HL-60 (cell line): ENCODE measurements at regions not wholly inside any gene's neighbourhood (a gene's known extent, or its start where the extent isn't known, plus 50 kb on each side); places are given as distances from the start of the nearest gene placed in this dataset.

ENCODE experiments used
- GABPA ChIP-seq: IDR thresholded peaks from 2 replicates; pipeline ENCODE4 v1.6.1; 2012; ENCODE audit warnings: low read depth
- POLR2AphosphoS5 ChIP-seq: IDR thresholded peaks from 2 replicates; pipeline ENCODE4 v1.6.1; 2012; ENCODE audit warnings: low read depth
- SPI1 ChIP-seq: IDR thresholded peaks from 2 replicates; pipeline ENCODE4 v1.6.1; 2012; ENCODE audit warnings: low read depth, mild to moderate bottlenecking, borderline replicate concordance
- TF ChIP-seq, protein P1 (sequence below): IDR thresholded peaks from one replicate; pipeline ENCODE4 v1.5.1; 2011; ENCODE audit warnings: low read length, control low read depth, inconsistent platforms; ENCODE audit not compliant: insufficient read depth
- TF ChIP-seq, protein P2 (sequence below): IDR thresholded peaks from 2 replicates; pipeline ENCODE4 v1.6.1; 2012; ENCODE audit warnings: low read depth; ENCODE audit not compliant: insufficient replicate concordance

DNA sequence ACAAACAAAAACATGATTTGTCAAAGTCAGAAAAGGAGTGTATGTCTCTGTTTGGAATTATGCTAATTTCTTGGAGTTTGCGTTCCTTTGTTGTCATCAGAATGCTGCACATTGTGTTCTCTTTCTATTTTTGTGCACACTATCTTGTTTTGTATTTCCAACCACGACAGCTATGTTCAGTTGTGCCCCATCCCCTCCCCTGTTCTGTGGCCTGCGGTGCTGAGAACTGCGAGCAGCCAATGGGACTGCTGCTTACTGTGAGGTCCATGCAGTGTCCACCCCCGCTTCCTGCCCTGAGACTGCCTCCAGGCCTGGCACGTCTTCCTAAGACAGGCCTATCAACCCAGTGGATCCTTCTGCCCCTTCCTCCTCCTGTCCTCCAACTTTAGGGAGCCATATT, 76.8 kb downstream of the PALM2AKAP2 start:
- TF ChIP-seq, protein P1, sequence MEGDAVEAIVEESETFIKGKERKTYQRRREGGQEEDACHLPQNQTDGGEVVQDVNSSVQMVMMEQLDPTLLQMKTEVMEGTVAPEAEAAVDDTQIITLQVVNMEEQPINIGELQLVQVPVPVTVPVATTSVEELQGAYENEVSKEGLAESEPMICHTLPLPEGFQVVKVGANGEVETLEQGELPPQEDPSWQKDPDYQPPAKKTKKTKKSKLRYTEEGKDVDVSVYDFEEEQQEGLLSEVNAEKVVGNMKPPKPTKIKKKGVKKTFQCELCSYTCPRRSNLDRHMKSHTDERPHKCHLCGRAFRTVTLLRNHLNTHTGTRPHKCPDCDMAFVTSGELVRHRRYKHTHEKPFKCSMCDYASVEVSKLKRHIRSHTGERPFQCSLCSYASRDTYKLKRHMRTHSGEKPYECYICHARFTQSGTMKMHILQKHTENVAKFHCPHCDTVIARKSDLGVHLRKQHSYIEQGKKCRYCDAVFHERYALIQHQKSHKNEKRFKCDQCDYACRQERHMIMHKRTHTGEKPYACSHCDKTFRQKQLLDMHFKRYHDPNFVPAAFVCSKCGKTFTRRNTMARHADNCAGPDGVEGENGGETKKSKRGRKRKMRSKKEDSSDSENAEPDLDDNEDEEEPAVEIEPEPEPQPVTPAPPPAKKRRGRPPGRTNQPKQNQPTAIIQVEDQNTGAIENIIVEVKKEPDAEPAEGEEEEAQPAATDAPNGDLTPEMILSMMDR, result no peak
- TF ChIP-seq POLR2AphosphoS5, result no peak
- TF ChIP-seq, protein P2, sequence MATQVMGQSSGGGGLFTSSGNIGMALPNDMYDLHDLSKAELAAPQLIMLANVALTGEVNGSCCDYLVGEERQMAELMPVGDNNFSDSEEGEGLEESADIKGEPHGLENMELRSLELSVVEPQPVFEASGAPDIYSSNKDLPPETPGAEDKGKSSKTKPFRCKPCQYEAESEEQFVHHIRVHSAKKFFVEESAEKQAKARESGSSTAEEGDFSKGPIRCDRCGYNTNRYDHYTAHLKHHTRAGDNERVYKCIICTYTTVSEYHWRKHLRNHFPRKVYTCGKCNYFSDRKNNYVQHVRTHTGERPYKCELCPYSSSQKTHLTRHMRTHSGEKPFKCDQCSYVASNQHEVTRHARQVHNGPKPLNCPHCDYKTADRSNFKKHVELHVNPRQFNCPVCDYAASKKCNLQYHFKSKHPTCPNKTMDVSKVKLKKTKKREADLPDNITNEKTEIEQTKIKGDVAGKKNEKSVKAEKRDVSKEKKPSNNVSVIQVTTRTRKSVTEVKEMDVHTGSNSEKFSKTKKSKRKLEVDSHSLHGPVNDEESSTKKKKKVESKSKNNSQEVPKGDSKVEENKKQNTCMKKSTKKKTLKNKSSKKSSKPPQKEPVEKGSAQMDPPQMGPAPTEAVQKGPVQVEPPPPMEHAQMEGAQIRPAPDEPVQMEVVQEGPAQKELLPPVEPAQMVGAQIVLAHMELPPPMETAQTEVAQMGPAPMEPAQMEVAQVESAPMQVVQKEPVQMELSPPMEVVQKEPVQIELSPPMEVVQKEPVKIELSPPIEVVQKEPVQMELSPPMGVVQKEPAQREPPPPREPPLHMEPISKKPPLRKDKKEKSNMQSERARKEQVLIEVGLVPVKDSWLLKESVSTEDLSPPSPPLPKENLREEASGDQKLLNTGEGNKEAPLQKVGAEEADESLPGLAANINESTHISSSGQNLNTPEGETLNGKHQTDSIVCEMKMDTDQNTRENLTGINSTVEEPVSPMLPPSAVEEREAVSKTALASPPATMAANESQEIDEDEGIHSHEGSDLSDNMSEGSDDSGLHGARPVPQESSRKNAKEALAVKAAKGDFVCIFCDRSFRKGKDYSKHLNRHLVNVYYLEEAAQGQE, result no peak
- no peak for TF ChIP-seq GABPA
- no peak for TF ChIP-seq SPI1
